Stimulated activated naive CD4-positive, alpha-beta T cell (primary cell): ENCODE measurements at regions not wholly inside any gene's neighbourhood (a gene's known extent, or its start where the extent isn't known, plus 50 kb on each side); places are given as distances from the start of the nearest gene placed in this dataset.
"Not testable (repeated sequence)": the region's sequence is repeated elsewhere in the genome, so short reads cannot be mapped to it uniquely, and the experiment has no call there.

ENCODE experiments used
- DNase-seq, 6 experiments: peaks; one replicate each; lab custom pipeline; 2025; lab: John Stamatoyannopoulos, UW

DNA sequence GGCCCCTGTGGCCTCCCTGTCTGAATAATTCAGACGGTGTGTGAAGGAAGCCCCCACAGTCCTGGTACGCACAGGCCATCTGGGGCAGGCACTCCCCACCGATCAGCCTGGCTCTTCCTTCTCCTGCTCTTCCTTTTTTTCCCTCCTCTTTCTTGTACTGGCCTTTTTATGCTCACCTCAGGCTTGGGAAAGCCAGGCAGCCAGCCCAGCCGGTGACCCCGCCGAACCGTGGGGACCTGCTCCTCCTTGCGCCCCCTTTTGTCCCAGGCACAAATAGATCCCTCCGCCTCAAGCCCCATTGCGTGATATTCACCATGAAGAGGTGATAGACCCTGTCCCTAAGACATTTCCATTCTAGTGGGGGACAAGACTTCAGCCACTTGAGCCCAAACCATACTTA, 80.2 kb upstream of the BRD7 start:
- DNase-seq: no peak

DNA sequence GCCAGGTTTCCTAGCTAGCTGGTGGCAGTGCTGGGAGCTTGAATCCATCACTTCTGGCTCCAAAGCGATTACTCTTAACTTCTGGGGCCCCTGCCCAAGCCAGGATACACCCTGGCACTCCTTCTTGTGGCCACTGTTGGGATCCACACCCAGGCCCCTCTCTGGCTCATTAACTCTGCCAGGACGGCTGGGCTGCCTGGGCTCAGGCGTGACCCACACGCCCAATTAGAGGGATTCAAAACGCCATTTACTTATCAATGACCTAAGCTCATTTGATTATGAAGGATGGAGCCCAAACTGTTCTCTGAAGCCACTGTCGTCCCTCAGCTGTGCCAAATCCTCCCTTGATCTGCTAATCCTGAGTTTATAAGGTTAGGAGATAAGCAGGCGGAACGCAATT, 79.7 kb upstream of the BRD7 start:
- DNase-seq: no peak

DNA sequence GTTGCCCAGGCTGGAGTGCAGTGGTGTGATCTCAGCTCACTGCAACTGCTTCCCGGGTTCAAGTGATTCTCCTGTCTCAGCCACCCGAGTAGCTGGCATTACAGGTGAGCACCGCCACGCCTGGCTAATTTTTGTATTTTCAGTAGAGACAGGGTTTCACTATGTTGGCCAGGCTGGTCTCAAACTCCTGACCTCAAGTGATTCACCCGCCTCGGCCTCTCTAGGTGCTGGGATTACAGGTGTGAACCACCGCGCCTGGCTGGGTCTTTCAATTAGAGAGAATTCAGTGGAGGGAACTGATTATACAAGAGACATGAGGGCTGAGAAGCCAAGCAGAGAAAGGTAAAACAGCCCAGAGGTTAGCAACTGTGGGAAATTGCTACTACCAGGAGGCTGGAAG, 78.6 kb upstream of the BRD7 start:
- not testable (repeated sequence) for DNase-seq

DNA sequence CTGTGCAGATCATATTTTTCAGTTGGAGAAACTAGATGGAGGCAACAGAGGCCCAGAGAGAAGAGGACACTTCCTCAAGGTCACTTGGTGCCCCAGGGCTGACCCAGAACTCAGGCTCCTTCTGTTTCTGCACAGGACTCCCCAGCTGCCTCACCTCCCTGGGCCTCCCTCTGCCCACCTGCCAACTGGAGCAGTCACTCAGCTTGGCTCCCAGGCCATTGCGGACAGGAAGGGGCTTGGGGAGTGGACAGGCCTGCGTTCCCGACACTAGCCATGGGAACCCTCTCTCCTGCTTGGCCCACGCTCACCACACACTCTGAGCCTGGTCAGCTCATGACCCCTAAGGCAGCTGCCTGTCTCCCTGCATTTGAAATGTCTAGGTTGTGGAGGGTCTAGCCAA, 78.1 kb upstream of the BRD7 start:
- no peak for DNase-seq

DNA sequence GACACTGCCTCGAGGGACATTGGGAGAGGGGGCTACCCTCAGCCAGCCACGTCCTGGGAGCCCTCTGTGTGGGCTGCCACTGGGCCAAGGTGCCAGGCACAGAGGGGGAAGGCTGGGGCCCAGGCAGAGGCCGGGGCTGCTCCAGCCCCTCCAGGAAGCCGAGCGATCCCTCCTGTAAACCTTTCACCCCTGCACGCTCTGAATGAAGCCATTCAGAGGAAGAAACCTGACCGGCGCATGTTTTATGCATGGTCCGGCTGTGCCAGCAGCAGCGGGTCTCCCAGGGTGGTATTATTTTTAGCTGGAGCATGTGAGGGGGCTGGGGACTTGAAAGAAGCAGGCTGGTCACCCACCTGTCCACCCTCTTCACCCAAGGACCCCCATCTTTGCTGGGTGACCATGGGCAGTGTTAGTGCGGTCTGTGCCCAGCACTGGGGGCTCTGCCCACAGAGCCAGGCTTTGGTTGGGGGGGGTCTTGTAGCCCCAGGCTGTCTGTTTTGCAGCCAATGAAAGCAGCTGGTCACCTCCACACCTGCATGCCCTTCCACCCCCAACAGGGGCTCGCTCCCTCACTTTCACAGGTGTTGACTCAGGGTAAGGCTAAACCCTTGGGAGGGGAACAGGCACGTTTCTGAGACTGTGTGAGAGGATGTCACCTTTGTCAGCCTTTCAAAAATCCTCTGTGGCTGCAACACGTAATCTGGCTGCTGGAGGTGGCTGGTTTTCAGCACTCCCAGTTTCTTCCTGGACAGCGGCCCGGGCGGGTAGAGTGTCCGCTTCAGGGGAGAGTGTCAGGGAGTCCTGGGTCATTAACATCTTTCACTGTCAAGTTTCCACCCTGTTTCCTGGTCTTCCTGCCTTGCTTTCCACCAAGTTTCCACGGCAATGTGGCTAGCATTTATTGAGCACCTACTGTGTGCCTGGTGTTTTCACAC, 77.1 kb upstream of the BRD7 start:
- DNase-seq: no peak

DNA sequence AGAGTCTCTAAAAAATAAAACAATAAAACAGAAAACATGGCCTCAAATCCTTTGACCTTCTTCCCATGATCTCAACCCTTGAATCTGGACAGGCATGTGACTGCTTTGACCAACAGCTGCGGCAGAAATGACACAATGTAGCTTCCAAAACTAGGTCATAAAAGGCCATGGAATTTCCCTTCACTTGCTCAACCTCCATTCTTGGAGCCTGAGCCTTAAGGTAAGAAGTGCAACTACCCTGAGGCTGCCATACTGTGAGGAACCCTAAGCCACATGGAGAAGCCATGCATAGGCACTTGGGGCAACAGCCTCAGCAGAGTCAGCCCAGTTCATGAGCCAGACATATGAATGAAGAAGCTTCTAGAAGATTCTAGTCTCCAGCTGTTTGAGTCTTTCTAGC, 75.7 kb upstream of the BRD7 start:
- DNase-seq: no peak

DNA sequence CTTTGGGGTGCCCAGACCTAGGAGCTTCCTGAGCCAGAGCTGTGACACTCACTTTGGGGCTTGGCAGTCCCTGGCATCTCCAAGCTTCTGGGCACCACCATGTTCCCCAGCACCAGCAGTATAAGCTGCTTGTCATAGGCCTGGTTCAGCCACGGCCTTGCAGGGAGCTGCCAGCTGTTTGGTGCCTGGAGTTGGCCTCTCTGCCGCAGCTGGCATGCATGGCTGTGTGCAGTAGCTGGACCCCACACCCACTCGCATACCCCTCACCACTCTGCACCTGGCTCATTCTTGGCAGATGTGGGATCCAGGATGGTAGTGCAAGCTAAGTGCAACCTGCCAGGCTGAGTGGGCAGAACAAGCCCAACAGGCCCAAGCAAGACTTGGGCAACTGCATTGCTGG, 73.4 kb upstream of the BRD7 start:
- no peak for DNase-seq

DNA sequence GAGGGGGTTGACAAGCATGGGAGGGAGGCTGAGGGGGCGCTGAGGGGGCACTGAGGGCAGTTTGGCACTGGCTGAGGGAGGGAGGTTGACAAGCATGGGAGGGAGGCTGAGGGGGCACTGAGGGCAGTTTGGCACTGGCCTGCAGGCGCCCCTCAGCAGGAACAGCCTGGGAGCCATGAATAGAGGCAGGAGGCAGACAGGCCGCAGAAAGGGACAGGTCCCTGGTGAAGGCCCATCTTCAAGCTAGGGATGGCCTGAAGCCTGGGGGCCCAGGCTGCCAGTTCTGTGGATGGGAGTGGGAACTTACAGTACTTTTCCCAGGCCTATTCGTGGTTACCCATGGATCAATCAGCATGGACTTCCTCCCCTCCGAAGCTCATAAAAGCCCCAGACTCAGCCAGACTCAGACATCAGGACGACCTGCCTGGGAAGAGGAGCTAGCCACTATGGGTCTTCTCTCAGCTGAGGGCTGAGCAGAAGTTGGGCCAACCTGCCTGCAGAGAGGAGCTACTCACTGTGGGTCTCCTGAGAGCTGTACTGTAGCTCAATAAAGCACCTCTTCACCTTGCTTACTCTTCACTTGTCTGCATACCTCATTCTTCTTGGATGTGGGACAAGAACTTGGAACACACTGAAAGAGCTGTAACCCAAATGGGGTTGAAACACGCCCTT, 72.8 kb upstream of the BRD7 start:
- no peak for DNase-seq

DNA sequence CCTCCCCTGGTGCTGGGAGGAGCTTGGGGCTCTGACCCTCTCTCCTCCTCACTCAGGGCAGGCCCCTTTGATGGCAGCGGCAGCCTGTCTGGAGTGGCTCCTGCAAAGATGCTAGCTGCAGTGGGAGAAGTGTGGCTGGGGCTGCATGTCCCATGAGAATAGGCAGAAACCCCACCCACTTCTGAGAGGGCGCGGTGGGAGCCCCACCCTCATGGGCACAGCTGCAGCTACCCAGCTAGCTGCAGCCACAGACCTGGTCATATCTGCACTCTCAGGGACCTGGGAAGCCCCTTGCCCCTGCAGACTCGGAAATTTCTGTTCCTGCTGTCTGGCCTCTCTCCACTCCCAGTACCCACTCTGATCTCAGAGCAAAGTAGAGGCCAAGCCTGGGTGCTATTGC, 72.2 kb upstream of the BRD7 start:
- no peak for DNase-seq

DNA sequence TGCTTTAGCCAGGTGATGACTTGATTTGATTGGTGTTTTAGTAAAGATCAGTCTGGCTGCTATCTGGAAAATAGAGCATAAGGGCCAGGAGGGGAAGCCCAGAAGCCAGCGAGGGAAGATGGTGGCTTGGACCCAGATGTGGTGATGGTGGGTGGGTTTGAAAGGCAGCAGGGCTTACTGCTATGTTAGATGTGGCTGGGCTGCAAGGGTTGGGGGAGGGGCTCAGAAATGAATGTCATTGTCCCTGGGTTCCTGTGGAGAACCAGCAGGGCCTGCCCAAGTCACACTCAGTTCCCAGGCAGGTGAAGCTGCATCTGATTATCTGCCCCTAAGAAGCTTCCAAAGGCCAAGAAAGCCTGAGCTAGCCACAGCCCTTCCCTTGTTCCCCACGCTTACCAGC, 71.7 kb upstream of the BRD7 start:
- no peak for DNase-seq

DNA sequence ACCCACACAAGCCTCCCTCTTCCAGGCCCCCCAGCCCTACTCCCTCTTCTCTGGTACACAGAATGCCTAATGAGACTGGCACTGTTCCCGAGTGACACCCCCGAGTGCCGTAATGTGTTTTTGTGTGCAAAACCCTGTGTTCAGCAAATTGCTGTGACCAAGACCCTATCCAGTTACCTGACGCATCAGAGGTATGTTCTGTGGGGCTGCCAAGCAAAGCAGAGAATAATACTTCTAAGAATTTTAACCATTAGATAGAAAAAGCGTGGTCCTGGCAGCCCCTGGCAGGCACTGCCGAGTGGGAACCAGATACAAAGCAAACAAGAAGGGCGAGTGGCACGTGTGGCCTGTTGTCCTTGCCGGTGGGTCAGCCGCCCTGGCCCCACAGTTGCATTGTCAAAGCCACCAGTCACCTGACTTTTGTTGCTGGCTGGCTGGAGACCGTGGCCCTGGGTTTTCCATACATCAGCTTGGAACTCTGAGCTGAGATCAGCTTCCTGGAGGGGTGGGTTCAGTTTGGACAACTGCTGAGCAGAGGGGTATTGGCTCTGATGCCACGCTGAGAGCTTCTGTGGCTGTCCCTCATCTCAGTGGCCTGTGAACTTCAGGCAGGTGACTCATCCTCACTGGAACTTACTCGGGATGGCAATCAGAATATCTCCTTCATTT, 69.1 kb upstream of the BRD7 start:
- no peak for DNase-seq

DNA sequence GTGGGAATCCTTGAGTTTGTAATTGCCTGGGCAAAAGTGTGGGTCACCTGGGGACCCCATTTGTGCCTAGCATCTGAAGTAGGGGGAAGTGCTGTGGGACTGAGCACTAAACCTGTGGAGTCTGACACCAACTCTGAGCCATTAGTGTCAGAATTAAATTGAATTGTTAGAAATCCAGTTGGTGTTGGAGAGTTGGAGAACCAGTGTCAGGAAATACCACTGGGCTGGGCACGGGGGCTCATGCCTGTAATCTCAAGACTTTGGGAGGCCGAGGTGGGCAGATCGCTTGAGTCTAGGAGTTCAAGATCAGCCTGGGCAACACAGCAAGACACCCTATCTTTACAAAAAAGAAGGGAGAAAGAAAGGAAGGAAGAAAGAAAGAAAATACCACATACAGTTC, 67.5 kb upstream of the BRD7 start:
- DNase-seq: no peak

DNA sequence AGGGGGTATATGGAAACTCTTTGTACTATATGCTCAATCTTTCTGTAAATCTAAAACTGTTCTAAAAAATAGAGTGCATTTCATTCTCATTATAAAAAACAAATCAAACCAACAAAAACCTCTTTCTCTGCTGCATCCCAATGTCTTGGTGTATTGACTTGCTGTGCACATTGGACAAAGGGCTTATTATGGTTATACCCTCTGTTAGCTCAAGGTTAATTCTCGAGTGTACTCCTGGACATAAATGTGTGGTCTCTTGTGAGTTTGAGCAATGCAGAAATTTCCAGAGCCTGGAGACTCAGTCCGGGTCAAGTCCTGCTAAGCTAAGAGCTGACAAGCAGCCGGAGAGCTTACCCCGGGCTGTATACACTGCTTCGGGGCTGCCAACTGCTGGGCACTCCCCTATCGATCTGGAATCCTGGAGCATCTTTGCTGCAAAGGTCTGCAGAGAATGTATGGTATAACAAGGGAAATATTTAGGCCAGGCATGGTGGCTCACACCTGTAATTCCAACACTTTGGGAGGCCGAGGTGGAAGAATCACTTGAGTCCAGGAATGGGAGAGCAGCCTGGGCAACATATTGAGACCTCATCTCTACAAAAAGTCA, 66.2 kb upstream of the BRD7 start:
- no peak for DNase-seq

DNA sequence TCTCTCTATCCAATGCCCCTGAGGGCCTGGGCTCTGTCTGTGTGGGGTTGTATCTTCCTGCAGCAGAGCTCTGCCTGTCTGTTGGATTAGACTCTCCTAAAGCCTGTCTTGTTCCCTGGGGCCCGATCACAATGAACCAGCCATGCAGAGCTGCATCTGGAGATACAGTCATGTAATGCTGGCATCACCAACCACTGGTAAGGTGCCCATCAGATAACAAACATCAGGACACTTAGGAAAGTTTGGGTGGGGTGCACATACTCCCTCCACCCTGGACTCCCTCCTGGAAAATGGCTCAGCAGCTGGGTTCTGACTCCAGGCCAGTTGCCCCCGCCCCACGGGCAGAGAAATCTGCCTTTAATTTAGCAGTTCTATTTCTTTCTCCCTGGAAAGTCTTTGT, 61.3 kb upstream of the BRD7 start:
- no peak for DNase-seq

DNA sequence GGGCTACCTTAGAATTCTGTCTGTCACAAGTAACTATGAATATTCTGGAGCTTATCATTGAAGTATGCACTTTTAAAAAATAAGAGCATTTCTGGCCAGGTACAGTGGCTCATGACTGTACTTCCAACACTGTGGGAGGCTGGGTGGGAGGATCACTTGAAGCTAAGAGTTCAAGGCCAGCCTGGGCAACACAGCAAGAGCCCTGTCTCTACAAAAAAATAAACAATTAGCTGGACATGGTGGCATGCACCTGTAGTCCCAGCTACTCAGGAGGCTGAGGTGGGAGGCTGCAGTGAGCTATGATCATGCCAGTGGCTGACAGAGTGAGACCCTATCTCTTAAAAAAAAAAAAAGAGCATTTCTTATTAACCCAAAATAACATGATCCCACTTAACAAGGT, 60.0 kb upstream of the BRD7 start:
- DNase-seq: no peak

DNA sequence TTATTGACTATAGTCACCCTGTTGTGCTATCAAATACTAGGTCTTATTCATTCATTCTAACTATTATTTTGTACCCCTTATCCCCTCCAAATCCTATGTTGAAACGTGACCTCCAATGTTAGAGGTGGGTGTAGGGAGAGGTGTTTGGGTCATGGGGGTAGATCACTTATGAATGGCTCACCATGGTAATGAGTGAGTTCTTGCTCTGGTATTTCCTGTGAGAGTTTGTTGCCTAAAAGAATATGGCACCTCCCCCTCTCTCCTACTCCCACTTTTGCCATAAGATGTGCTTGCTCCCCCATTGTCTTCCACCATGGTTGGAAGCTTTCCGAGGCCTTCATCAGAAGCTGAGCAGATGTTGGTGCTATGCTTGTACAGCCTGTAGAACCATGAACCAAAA, 59.3 kb upstream of the BRD7 start:
- no peak for DNase-seq

DNA sequence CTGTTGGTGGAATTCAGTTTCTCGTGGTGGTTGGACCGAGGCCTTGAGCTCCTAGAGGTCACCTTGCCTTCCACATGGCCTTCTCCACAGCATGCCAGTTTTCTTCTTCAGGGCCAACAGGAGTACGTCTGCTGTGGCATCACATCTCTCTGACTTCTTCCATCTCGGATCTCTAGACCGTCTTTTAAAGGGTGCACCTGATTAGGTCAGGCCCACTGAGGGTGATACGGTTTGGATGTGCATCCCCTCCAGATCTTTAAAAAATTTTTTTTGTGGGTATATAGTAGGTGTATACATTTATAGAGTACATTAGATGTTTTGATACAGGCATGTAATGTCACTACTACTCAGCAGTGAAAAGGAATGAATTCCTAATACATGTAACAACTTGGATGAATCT, 58.3 kb upstream of the BRD7 start:
- no peak for DNase-seq

DNA sequence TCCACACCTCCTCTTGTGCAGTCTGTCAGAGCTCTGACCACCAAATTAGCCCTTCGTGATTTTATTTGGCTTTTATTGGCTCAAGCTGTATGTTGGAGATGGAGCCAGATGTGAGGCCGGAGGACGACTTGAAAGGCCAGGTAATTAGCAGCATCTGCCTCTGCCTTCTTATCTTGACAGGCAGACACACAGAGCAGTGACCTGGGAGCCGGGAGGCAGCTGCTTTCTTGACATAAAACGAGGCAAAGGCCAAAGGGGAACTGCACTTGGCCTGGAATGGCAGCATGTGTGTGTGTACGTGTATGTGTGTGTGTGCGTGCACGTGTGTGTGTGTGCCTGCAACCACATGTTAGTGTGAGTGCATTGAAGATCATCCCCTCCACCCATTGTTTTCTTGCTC, 56.9 kb upstream of the BRD7 start:
- DNase-seq: no peak

DNA sequence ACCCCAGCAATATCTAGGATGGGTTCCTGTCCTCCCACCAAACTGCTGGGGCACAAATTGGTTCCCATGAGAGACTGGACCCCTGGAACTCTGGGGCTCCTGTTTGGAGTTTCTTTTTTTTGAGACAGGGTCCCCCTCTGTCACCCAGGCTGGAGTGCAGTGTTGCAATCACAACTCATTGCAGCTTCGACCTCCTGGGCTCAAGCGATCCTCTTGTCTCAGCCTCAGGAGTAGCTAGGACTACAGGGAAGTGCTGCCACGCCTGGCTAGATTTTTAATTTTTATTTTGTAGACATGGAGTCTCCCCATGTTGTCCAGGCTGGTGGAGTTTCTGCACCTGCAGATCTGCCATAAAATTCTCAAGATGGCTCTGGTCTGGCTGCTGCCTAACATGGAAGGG, 56.3 kb upstream of the BRD7 start:
- no peak for DNase-seq

DNA sequence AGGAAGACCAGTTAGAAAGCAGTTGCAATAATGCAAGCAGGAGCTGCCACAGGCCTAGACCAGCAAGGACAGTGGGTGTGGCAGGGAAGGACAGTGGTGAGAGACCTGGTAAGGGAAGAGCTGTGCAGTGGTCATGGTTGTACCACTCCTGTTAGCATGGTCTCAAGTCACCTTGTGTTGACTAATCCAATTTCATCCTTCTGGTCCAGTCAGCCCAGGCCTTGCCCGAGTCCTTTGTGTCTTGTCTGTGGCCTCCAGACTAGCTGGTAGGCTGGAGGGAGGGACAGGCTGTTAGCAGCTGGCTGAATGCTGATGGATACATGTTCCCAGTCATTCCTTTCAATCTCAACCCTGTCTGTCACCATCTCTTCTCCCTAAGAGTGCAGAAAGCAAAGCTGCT, 54.1 kb upstream of the BRD7 start:
- DNase-seq: no peak

DNA sequence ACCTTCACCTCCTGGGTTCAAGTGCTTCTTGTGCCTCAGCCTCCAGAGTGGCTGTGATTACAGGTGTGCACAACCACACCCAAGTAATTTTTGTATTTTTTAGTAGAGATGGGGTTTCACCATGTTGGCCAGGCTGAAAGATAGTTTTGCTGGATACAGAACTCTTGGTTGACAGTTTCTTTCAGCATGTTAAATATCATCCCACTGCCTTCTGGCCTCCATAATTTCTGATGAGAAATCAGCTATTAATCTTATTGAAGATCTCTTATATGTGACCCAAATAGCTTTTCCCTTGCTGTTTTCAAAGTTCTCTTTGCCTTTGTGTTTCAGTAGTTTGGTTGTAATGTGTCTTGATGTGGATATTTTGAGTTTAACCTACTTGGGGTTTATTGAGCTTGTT, 50.3 kb upstream of the BRD7 start:
- no peak for DNase-seq
